SH-SY5Y (cell line): ENCODE measurements at regions not wholly inside any gene's neighbourhood (a gene's known extent, or its start where the extent isn't known, plus 50 kb on each side); places are given as distances from the start of the nearest gene placed in this dataset.

Experiments used
- GATA2 ChIP-seq: IDR thresholded peaks from 2 replicates; pipeline ENCODE4 v1.6.1; 2011; ENCODE audit warnings: mild to moderate bottlenecking, low read depth, low read length
- GATA3 ChIP-seq: IDR thresholded peaks from 2 replicates; pipeline ENCODE4 v1.6.1; 2011; ENCODE audit warnings: low read depth, mild to moderate bottlenecking, low read length, moderate library complexity

GRCh38 chr4:110742143-110742542 lies 119.3 kb upstream of the PITX2 start:
- no peak for TF ChIP-seq GATA3
- TF ChIP-seq GATA2, result no peak

GRCh38 chr4:110748071-110748470 lies 125.2 kb upstream of the PITX2 start:
- TF ChIP-seq GATA3 (no peak), GATA2 (no peak)

- no peak for TF ChIP-seq GATA3
- no peak for TF ChIP-seq GATA2
Measured at GRCh38 chr4:110751183-110751582, 128.3 kb upstream of the PITX2 start.

- TF ChIP-seq GATA2 (no peak), GATA3 (no peak)
Measured at GRCh38 chr4:110751986-110752385, 129.1 kb upstream of the PITX2 start.

GRCh38 chr4:110753466-110753865 lies 130.6 kb upstream of the PITX2 start:
- TF ChIP-seq GATA3, result no peak
- no peak for TF ChIP-seq GATA2

- TF ChIP-seq GATA2, result no peak
- no peak for TF ChIP-seq GATA3
Measured at GRCh38 chr4:110754716-110755115, 131.8 kb upstream of the PITX2 start.

GRCh38 chr4:110769578-110769977 lies 146.7 kb upstream of the PITX2 start:
- TF ChIP-seq GATA3 (no peak), GATA2 (no peak)

- TF ChIP-seq GATA2 (no peak), GATA3 (no peak)
Measured at GRCh38 chr4:110770353-110770752, 147.5 kb upstream of the PITX2 start.

GRCh38 chr4:110778521-110778920 lies 155.6 kb upstream of the PITX2 start:
- TF ChIP-seq GATA3 (no peak), GATA2 (no peak)

- TF ChIP-seq GATA3 (no peak), GATA2 (no peak)
Measured at GRCh38 chr4:110780538-110780937, 157.7 kb upstream of the PITX2 start.

- TF ChIP-seq GATA3 (no peak), GATA2 (no peak)
Measured at GRCh38 chr4:110781944-110782343, 159.1 kb upstream of the PITX2 start.

GRCh38 chr4:110787109-110787508 lies 164.2 kb upstream of the PITX2 start:
- TF ChIP-seq GATA3 (no peak), GATA2 (no peak)

- TF ChIP-seq GATA3 (no peak), GATA2 (no peak)
Measured at GRCh38 chr4:110787707-110788106, 164.8 kb upstream of the PITX2 start.

- TF ChIP-seq GATA3 (no peak), GATA2 (no peak)
Measured at GRCh38 chr4:110788302-110788701, 165.4 kb upstream of the PITX2 start.

GRCh38 chr4:110792036-110792435 lies 169.2 kb upstream of the PITX2 start:
- TF ChIP-seq GATA3 (no peak), GATA2 (no peak)

GRCh38 chr4:110793381-110793801 lies 170.5 kb upstream of the PITX2 start:
- TF ChIP-seq GATA3, result no peak
- TF ChIP-seq GATA2, result no peak
